Psoas muscle (tissue), 7 donors: ENCODE measurements at regions not wholly inside any gene's neighbourhood (a gene's known extent, or its start where the extent isn't known, plus 50 kb on each side); places are given as distances from the start of the nearest gene placed in this dataset.

Source experiments
- ATAC-seq, 4 donors: fragments of 200-7000 bp; cut with Tn5 transposase; one replicate each; pipeline ENCODE4 v1.9.1; 2020; ENCODE audit warnings: moderate library complexity in 3 of 4, mild to moderate bottlenecking in 2 of 4
- DNase-seq, 2 donors: peaks; one replicate each; pipeline ENCODE4 v3.0.0-alpha.2; 2020
- H3K27ac ChIP-seq: fragments of 200-600 bp; one replicate; pipeline ENCODE4 v1.8.0; 2022
- H3K27me3 ChIP-seq, 3 donors: fragments of 200-600 bp in 1 of 3; one replicate each; pipeline versions ENCODE4 v1.6.1 to v1.8.0; 2013 to 2022; ENCODE audit warnings: low read length in 2 of 3, mild to moderate bottlenecking in 2 of 3, moderate library complexity in 1 of 3; ENCODE audit not compliant: insufficient read depth in 3 of 3
- H3K36me3 ChIP-seq, 2 donors: fragments of 200-600 bp in 1 of 2; one replicate each; pipeline versions ENCODE4 v1.6.1 to v1.8.0; 2013 to 2022; ENCODE audit warnings: low read depth in 1 of 2, mild to moderate bottlenecking in 1 of 2, moderate library complexity in 1 of 2; ENCODE audit not compliant: insufficient read depth in 1 of 2
- H3K4me1 ChIP-seq: fragments of 200-600 bp; one replicate; pipeline ENCODE4 v1.8.0; 2022
- H3K4me3 ChIP-seq: fragments of 200-600 bp; one replicate; pipeline ENCODE4 v1.8.0; 2022; ENCODE audit warnings: mild to moderate bottlenecking
- H3K9me3 ChIP-seq: fragments of 200-600 bp; one replicate; pipeline ENCODE4 v1.8.0; 2022
- CTCF ChIP-seq: fragments of 200-600 bp; IDR thresholded peaks from one replicate; pipeline ENCODE4 v1.8.0; 2022; ENCODE audit warnings: antibody characterized with exemption
- WGBS, 3 donors: extraction: QIAGEN DNeasy Blood & Tissue Kit; methylation state at CpG; one replicate each; pipeline versions ENCODE4 v1.1.6 to v1.1.7; 2013; 5-methylcytosine and 5-hydroxymethylcytosine counted together
- intact Hi-C, 2 donors: fragments of 100-400 bp; cut with DNase I; formaldehyde crosslinking; loops; one replicate each; pipeline versions ENCODE4 v1.11.0 to v1.14.2; 2022
- donor health status: healthy with polysubstance abuse.
- donor health status: DM: no; HTN: no; CAD: no; lungs with moderate emphysema.
- donor health status: Bipolar disorder and iron deficiency.
- donor health status: healthy.
- donor health status: DM: yes; HTN: yes; CAD: no.
- donor health status: DM: no; HTN: no; CAD: no.
- donor health status: DM: yes; HTN: yes; CAD: no.

- H3K4me3 ChIP-seq, result no peak overlapping the region
- no peak for TF ChIP-seq CTCF
- no peaks in the 10 kb centered on the region for H3K9me3 ChIP-seq
- no peaks in the 10 kb centered on the region for H3K36me3 ChIP-seq
- DNase-seq (no peak), ATAC-seq (peak in 2 of 4 donors; percentile 32 to 77)
- H3K27ac ChIP-seq, result no peak overlapping the region
- H3K4me1 ChIP-seq, result no peaks in the 10 kb centered on the region
- intact Hi-C loops, result no loop called here
- H3K27me3 ChIP-seq, result no peaks in the 10 kb centered on the region
- 43 to 57% (median 57%) methylated on average over 2 of the region's 2 CpGs for WGBS, 3 donors
Measured at GRCh38 chr6:74733830-74734620, 471.8 kb downstream of the COL12A1 start.

DNA sequence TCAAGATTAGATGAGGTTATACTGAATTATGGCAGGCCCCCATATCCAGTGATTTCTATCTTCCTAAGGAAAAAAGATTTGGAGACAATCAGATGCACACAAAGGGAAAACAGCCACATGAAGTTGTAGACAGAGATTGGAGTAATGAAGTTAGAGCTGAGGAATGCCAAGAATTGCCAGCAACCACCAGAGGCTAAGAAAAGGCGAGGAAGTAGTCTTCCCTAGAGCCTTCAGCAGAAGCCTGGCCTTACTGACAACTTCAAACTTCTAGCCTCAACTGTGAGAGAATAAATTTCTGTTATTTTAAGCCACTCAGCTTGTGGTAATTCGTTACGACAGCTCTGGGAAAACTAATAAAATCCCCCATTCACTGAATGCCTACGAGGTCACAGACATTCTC lies 473.9 kb downstream of the COL12A1 start:
- H3K9me3 ChIP-seq, result no peaks in the 10 kb centered on the region
- H3K36me3 ChIP-seq, result no peaks in the 10 kb centered on the region
- intact Hi-C loops, result no loop called here
- no peak for DNase-seq
- H3K4me1 ChIP-seq, result no peaks in the 10 kb centered on the region
- WGBS, 3 donors, result 38 to 56% (median 46%) methylated on average over 4 of the region's 4 CpGs
- no peak overlapping the region for H3K27ac ChIP-seq
- no peaks in the 10 kb centered on the region for H3K27me3 ChIP-seq
- no peak for TF ChIP-seq CTCF
- no peak overlapping the region for H3K4me3 ChIP-seq
- ATAC-seq, result no peak

GRCh38 chr6:74731204-74731603 lies 474.6 kb downstream of the COL12A1 start:
- H3K4me3 ChIP-seq, result no peak overlapping the region
- no peaks in the 10 kb centered on the region for H3K9me3 ChIP-seq
- 28 to 44% (median 33%) methylated on average over 2 of the region's 2 CpGs for WGBS, 3 donors
- H3K27me3 ChIP-seq, result no peaks in the 10 kb centered on the region
- DNase-seq (no peak), ATAC-seq (no peak)
- no peaks in the 10 kb centered on the region for H3K36me3 ChIP-seq
- H3K27ac ChIP-seq, result no peak overlapping the region
- intact Hi-C loops, result no loop called here
- no peaks in the 10 kb centered on the region for H3K4me1 ChIP-seq
- no peak for TF ChIP-seq CTCF

DNA sequence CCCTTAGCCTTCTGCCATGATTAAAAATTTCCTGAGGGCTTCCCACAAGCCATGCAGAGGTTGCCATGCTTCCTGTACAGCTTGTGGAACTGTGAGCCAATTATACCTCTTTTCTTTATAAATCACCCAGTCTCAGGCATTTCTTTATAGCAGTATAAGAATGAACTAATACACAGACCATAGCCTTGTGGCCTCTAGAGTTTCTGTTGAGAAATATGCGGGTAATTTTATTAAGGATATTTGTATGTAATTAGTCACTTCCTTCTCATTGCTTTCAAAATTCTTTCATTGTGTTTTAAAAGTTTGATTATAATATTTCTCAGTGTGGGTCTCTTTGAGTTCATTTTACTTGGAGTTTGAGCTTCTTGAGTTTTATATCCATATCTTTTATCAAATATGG lies 484.9 kb downstream of the COL12A1 start:
- intact Hi-C loops, result no loop called here
- no peaks in the 10 kb centered on the region for H3K27me3 ChIP-seq
- 94 to 97% (median 95%) methylated on average over 1 of the region's 1 CpG for WGBS, 3 donors
- H3K36me3 ChIP-seq, result no peaks in the 10 kb centered on the region
- ATAC-seq (no peak), DNase-seq (no peak)
- no peak for TF ChIP-seq CTCF
- no peak overlapping the region for H3K4me3 ChIP-seq
- H3K9me3 ChIP-seq, result peaks cover 14% of the 10 kb centered on the region
- H3K4me1 ChIP-seq, result no peaks in the 10 kb centered on the region
- H3K27ac ChIP-seq, result no peak overlapping the region

DNA sequence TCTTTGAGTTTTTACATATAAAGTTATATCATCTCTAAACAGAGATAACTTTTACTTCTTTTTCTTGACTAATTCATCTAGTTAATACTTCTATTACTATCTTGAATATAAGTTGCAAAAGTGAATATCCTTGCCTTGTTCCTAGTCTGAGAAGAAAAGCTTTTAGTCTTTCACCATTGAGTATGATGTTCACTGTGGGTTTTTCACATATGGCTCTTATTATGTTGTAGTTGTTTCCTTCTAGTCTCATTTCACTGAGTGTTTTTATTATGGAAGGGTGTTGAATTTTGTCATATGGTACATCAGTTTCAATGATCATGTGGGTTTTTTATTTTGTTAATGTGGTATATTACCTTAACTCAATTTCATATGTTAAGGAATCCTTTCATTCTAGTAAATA lies 488.3 kb downstream of the COL12A1 start:
- no peak overlapping the region for H3K27ac ChIP-seq
- intact Hi-C loops, result no loop called here
- peaks cover 14% of the 10 kb centered on the region for H3K9me3 ChIP-seq
- H3K4me1 ChIP-seq, result no peaks in the 10 kb centered on the region
- no peak overlapping the region for H3K4me3 ChIP-seq
- TF ChIP-seq CTCF, result no peak
- H3K27me3 ChIP-seq, result no peaks in the 10 kb centered on the region
- no peaks in the 10 kb centered on the region for H3K36me3 ChIP-seq
- ATAC-seq (no peak), DNase-seq (no peak)
